ENCODE measurements at regions not wholly inside any gene's neighbourhood (a gene's known extent, or its start where the extent isn't known, plus 50 kb on each side); places are given as distances from the start of the nearest gene placed in this dataset.
A peak's percentile ranks its signal among the peaks of the same experiment; 100 is the strongest.

DNA sequence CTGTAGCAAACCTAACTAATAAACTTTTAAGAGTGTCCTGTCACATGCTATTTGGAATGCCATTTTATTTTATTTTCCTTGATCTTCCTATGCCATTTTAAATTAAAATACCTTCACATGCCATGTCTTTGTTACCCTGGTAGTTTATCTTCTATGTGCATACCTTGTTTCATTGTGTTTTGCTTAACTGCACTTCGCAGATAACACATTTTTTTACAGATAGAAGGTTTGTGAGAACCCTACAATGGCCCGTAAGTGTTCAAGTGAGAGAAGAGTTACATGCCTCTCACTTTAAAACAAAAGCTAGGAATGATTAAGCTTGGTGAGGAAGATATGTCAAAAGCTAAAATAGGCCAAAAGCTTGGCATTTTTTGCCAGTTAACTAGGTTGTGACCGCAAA is 744.1 kb downstream of the STIM2 start:
- H3K4me3 Mint-ChIP-seq = no peak overlapping the region
- no peaks in the 10 kb centered on the region for H3K4me1 Mint-ChIP-seq
- no peaks in the 10 kb centered on the region for H3K79me2 ChIP-seq (replicated peaks; ENCODE audit: insufficient read depth)
- H3K27me3 ChIP-seq (ENCODE audit: insufficient read depth) = no peaks in the 10 kb centered on the region
- peaks cover 24% of the 10 kb centered on the region for H3K9me2 ChIP-seq (ENCODE audit: insufficient read depth)
- TF ChIP-seq ZNF331 (CRISPR knock-in tag; IDR thresholded peaks at IDR 0.05; ENCODE audit: low read depth) (no peak), ZNF114 (CRISPR knock-in tag; IDR thresholded peaks at IDR 0.05) (no peak), POLR2AphosphoS5 (IDR thresholded peaks at IDR 0.05; ENCODE audit: low read depth) (no peak), CREB1 (CRISPR knock-in tag; IDR thresholded peaks at IDR 0.05; ENCODE audit: low read depth) (no peak), STAT1 (IDR thresholded peaks at IDR 0.05; ENCODE audit: unreplicated experiment) (no peak), NANOG (IDR thresholded peaks at IDR 0.05; ENCODE audit: borderline replicate concordance) (no peak), EZH2phosphoT487 (IDR thresholded peaks at IDR 0.05; ENCODE audit: unreplicated experiment) (no peak), EZH2 (IDR thresholded peaks at IDR 0.05; ENCODE audit: low read depth, unreplicated experiment) (no peak), JUNB (IDR thresholded peaks at IDR 0.05; ENCODE audit: unreplicated experiment) (no peak)
- TF ChIP-seq, protein P1, sequence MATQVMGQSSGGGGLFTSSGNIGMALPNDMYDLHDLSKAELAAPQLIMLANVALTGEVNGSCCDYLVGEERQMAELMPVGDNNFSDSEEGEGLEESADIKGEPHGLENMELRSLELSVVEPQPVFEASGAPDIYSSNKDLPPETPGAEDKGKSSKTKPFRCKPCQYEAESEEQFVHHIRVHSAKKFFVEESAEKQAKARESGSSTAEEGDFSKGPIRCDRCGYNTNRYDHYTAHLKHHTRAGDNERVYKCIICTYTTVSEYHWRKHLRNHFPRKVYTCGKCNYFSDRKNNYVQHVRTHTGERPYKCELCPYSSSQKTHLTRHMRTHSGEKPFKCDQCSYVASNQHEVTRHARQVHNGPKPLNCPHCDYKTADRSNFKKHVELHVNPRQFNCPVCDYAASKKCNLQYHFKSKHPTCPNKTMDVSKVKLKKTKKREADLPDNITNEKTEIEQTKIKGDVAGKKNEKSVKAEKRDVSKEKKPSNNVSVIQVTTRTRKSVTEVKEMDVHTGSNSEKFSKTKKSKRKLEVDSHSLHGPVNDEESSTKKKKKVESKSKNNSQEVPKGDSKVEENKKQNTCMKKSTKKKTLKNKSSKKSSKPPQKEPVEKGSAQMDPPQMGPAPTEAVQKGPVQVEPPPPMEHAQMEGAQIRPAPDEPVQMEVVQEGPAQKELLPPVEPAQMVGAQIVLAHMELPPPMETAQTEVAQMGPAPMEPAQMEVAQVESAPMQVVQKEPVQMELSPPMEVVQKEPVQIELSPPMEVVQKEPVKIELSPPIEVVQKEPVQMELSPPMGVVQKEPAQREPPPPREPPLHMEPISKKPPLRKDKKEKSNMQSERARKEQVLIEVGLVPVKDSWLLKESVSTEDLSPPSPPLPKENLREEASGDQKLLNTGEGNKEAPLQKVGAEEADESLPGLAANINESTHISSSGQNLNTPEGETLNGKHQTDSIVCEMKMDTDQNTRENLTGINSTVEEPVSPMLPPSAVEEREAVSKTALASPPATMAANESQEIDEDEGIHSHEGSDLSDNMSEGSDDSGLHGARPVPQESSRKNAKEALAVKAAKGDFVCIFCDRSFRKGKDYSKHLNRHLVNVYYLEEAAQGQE (IDR thresholded peaks at IDR 0.05; ENCODE audit: unreplicated experiment) = no peak
- TF ChIP-seq, protein P2, sequence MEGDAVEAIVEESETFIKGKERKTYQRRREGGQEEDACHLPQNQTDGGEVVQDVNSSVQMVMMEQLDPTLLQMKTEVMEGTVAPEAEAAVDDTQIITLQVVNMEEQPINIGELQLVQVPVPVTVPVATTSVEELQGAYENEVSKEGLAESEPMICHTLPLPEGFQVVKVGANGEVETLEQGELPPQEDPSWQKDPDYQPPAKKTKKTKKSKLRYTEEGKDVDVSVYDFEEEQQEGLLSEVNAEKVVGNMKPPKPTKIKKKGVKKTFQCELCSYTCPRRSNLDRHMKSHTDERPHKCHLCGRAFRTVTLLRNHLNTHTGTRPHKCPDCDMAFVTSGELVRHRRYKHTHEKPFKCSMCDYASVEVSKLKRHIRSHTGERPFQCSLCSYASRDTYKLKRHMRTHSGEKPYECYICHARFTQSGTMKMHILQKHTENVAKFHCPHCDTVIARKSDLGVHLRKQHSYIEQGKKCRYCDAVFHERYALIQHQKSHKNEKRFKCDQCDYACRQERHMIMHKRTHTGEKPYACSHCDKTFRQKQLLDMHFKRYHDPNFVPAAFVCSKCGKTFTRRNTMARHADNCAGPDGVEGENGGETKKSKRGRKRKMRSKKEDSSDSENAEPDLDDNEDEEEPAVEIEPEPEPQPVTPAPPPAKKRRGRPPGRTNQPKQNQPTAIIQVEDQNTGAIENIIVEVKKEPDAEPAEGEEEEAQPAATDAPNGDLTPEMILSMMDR (conservative IDR thresholded peaks at IDR 0.05; ENCODE audit: low read depth in 2 of 2) = no peak
- TF ChIP-seq, protein P3, sequence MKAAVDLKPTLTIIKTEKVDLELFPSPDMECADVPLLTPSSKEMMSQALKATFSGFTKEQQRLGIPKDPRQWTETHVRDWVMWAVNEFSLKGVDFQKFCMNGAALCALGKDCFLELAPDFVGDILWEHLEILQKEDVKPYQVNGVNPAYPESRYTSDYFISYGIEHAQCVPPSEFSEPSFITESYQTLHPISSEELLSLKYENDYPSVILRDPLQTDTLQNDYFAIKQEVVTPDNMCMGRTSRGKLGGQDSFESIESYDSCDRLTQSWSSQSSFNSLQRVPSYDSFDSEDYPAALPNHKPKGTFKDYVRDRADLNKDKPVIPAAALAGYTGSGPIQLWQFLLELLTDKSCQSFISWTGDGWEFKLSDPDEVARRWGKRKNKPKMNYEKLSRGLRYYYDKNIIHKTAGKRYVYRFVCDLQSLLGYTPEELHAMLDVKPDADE (IDR thresholded peaks at IDR 0.05) = no peak
- TF ChIP-seq, protein P4, sequence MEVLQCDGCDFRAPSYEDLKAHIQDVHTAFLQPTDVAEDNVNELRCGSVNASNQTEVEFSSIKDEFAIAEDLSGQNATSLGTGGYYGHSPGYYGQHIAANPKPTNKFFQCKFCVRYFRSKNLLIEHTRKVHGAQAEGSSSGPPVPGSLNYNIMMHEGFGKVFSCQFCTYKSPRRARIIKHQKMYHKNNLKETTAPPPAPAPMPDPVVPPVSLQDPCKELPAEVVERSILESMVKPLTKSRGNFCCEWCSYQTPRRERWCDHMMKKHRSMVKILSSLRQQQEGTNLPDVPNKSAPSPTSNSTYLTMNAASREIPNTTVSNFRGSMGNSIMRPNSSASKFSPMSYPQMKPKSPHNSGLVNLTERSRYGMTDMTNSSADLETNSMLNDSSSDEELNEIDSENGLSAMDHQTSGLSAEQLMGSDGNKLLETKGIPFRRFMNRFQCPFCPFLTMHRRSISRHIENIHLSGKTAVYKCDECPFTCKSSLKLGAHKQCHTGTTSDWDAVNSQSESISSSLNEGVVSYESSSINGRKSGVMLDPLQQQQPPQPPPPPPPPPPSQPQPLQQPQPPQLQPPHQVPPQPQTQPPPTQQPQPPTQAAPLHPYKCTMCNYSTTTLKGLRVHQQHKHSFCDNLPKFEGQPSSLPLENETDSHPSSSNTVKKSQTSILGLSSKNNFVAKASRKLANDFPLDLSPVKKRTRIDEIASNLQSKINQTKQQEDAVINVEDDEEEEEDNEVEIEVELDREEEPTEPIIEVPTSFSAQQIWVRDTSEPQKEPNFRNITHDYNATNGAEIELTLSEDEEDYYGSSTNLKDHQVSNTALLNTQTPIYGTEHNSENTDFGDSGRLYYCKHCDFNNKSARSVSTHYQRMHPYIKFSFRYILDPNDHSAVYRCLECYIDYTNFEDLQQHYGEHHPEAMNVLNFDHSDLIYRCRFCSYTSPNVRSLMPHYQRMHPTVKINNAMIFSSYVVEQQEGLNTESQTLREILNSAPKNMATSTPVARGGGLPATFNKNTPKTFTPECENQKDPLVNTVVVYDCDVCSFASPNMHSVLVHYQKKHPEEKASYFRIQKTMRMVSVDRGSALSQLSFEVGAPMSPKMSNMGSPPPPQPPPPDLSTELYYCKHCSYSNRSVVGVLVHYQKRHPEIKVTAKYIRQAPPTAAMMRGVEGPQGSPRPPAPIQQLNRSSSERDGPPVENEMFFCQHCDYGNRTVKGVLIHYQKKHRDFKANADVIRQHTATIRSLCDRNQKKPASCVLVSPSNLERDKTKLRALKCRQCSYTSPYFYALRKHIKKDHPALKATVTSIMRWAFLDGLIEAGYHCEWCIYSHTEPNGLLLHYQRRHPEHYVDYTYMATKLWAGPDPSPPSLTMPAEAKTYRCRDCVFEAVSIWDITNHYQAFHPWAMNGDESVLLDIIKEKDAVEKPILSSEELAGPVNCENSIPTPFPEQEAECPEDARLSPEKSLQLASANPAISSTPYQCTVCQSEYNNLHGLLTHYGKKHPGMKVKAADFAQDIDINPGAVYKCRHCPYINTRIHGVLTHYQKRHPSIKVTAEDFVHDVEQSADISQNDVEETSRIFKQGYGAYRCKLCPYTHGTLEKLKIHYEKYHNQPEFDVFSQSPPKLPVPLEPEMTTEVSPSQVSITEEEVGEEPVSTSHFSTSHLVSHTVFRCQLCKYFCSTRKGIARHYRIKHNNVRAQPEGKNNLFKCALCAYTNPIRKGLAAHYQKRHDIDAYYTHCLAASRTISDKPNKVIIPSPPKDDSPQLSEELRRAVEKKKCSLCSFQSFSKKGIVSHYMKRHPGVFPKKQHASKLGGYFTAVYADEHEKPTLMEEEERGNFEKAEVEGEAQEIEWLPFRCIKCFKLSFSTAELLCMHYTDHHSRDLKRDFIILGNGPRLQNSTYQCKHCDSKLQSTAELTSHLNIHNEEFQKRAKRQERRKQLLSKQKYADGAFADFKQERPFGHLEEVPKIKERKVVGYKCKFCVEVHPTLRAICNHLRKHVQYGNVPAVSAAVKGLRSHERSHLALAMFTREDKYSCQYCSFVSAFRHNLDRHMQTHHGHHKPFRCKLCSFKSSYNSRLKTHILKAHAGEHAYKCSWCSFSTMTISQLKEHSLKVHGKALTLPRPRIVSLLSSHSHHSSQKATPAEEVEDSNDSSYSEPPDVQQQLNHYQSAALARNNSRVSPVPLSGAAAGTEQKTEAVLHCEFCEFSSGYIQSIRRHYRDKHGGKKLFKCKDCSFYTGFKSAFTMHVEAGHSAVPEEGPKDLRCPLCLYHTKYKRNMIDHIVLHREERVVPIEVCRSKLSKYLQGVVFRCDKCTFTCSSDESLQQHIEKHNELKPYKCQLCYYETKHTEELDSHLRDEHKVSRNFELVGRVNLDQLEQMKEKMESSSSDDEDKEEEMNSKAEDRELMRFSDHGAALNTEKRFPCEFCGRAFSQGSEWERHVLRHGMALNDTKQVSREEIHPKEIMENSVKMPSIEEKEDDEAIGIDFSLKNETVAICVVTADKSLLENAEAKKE (CRISPR knock-in tag; IDR thresholded peaks at IDR 0.05) = no peak
- no peaks in the 10 kb centered on the region for H3K9me3 Mint-ChIP-seq
- ATAC-seq (no peak), DNase-seq (ENCODE audit: low spot score) (no peak)
- peaks cover 2% of the 10 kb centered on the region; the same call in 1 of the 3 replicates for H3K36me3 Mint-ChIP-seq (ENCODE audit: low read depth)
- peak overlapping the region; percentile 21; the same call in 1 of the 2 replicates for H2AFZ ChIP-seq
- no peak overlapping the region for H3K27ac ChIP-seq (ENCODE audit: low read depth)
- no peak overlapping the region for H3K4me3 ChIP-seq
- H3K27me3 Mint-ChIP-seq (ENCODE audit: insufficient read depth, low read depth, poor library complexity) = no peaks in the 10 kb centered on the region
- no peaks in the 10 kb centered on the region for H3K36me3 ChIP-seq (ENCODE audit: insufficient read depth)
- H3K27ac Mint-ChIP-seq = no peak overlapping the region
- no peak overlapping the region for H3K4me2 ChIP-seq
- H4K20me1 ChIP-seq (replicated peaks; ENCODE audit: insufficient read depth) = no peaks in the 10 kb centered on the region
- no peaks in the 10 kb centered on the region for H3F3A ChIP-seq (replicated peaks; ENCODE audit: low read depth)
- H3K4me1 ChIP-seq (ENCODE audit: insufficient read depth) = peaks cover 5% of the 10 kb centered on the region; the same call in 1 of the 2 replicates
